ENCODE measurements at regions not wholly inside any gene's neighbourhood (a gene's known extent, or its start where the extent isn't known, plus 50 kb on each side); places are given as distances from the start of the nearest gene placed in this dataset.

GRCh38 chr5:2219149-2219776 is 336.5 kb upstream of the IRX4 start:
- Histone ChIP-seq H3K4me2 (ENCODE audit: insufficient read depth, low read length) (no peak overlapping the region), H3K9me1 (replicated peaks; ENCODE audit: control insufficient read depth, extremely low read depth, insufficient read depth, low read length) (no peaks in the 10 kb centered on the region), H3K27ac (ENCODE audit: insufficient read depth, low read depth, low read length) (no peak overlapping the region), H3K9ac (replicated peaks; ENCODE audit: extremely low read depth, insufficient read depth, low read length) (no peak overlapping the region), H3K36me3 (ENCODE audit: control insufficient read depth in 2 of 2, extremely low read depth in 1 of 2, insufficient read depth in 2 of 2, low read length in 2 of 2) (no peaks in the 10 kb centered on the region), H3K4me1 (ENCODE audit: control insufficient read depth, extremely low read depth, insufficient read depth, low read length) (no peaks in the 10 kb centered on the region), H2AFZ (ENCODE audit: low read depth, low read length) (no peak overlapping the region), H3K79me2 (ENCODE audit: control insufficient read depth, insufficient read depth, low read length) (no peaks in the 10 kb centered on the region), H3K9me3 (replicated peaks; ENCODE audit: control insufficient read depth, insufficient read depth, low read length) (peaks cover 7% of the 10 kb centered on the region), H4K20me1 (replicated peaks; ENCODE audit: control insufficient read depth, extremely low read depth, insufficient read depth, low read length) (no peaks in the 10 kb centered on the region), H3K27me3 (ENCODE audit: control insufficient read depth in 2 of 2, insufficient read depth in 2 of 2, low read length in 2 of 2) (no peaks in the 10 kb centered on the region), H3K4me3 (replicated peaks in 1 of 3; ENCODE audit: insufficient read depth in 1 of 3, low read depth in 1 of 3, low read length in 3 of 3) (no peak overlapping the region)
- DNase-seq (ENCODE audit: low read depth, low spot score) (no peak), FAIRE-seq (no peak)
- dilution Hi-C loops (cut with MboI; ENCODE audit: extremely low pct_ligation_motif_present, low sequenced_read_pairs) (no loop called here), intact Hi-C loops (cut with micrococcal nuclease) (no loop called here)
- no TSS peak for BruUV-seq (replicated peaks)
- ChIA-PET CTCF (no interaction called here), POLR2A (no interaction called here)
- no peak for TF ChIP-seq JUN (IDR thresholded peaks at IDR 0.05; ENCODE audit: borderline replicate concordance, insufficient read depth, insufficient read length, low read depth)
- TF ChIP-seq MAX (IDR thresholded peaks at IDR 0.05; ENCODE audit: insufficient read depth, insufficient read length) = no peak
- no peak for TF ChIP-seq GATA2 (IDR thresholded peaks at IDR 0.05; ENCODE audit: insufficient read depth, insufficient read length, low read depth, low read length)
- TF ChIP-seq POLR2A (IDR thresholded peaks at IDR 0.05; ENCODE audit: low read depth, low read length) = no peak
- no peak for TF ChIP-seq POLR2AphosphoS5 (IDR thresholded peaks at IDR 0.05; ENCODE audit: insufficient read depth, low read depth, low read length)
- TF ChIP-seq MYC (IDR thresholded peaks at IDR 0.05; ENCODE audit: low read depth, low read length) = no peak
- TF ChIP-seq CTCF (IDR thresholded peaks at IDR 0.05; ENCODE audit: extremely low read depth in 1 of 2, insufficient read depth in 1 of 2, low read depth in 1 of 2, low read length in 2 of 2) = no peak
- TF ChIP-seq FOS (IDR thresholded peaks at IDR 0.05; ENCODE audit: borderline replicate concordance, insufficient read depth, low read length) = no peak
- no peak for TF ChIP-seq EZH2 (IDR thresholded peaks at IDR 0.05; ENCODE audit: borderline replicate concordance, low read depth, low read length, severe bottlenecking)

All from endothelial cell of umbilical vein (primary cell).